Activated T-cell treated with anti-CD3 and anti-CD28 coated beads, Interleukin-2, amount 50 U/mL, for 72 hours (primary cell): ENCODE measurements at regions not wholly inside any gene's neighbourhood (a gene's known extent, or its start where the extent isn't known, plus 50 kb on each side); places are given as distances from the start of the nearest gene placed in this dataset.

Experiments used
- ATAC-seq, 2 donors: fragments of 150-1000 bp; cut with Tn5 transposase; replicated peaks in 1 of 2; 2 replicates each; pipeline ENCODE4 v1.10.0; 2021; ENCODE audit warnings: moderate library complexity in 2 of 2, mild to moderate bottlenecking in 1 of 2
- DNase-seq, 2 donors: peaks; one replicate each; pipeline ENCODE4 v3.0.0; 2021 to 2022; ENCODE audit warnings: mixed read lengths in 1 of 2
- H3K27ac Mint-ChIP-seq: one replicate; pipeline ENCODE4 v1.8.0; 2022; ENCODE audit warnings: mild to moderate bottlenecking, moderate library complexity, mixed read lengths
- H3K27me3 Mint-ChIP-seq: one replicate; pipeline ENCODE4 v1.8.0; 2022; ENCODE audit warnings: low read depth, mixed read lengths
- H3K36me3 Mint-ChIP-seq, 2 donors: one replicate each; pipeline ENCODE4 v1.8.0; 2022; ENCODE audit warnings: mixed read lengths in 2 of 2, mild to moderate bottlenecking in 1 of 2; ENCODE audit not compliant: insufficient read depth in 2 of 2
- H3K4me1 Mint-ChIP-seq: one replicate; pipeline ENCODE4 v1.8.0; 2022; ENCODE audit warnings: low read depth, mixed read lengths
- H3K4me3 Mint-ChIP-seq, 2 donors: one replicate each; pipeline ENCODE4 v1.8.0; 2022; ENCODE audit warnings: mild to moderate bottlenecking in 2 of 2, mixed read lengths in 2 of 2, moderate library complexity in 2 of 2
- H3K9me3 Mint-ChIP-seq, 2 donors: one replicate each; pipeline ENCODE4 v1.8.0; 2022; ENCODE audit warnings: mixed read lengths in 2 of 2

GRCh38 chr19:29031216-29031615, 181.7 kb downstream of the UQCRFS1 start:
- DNase-seq, result no peak
- no peak overlapping the region for H3K27ac Mint-ChIP-seq
- H3K36me3 Mint-ChIP-seq, result no peaks in the 10 kb centered on the region
- no peak for ATAC-seq
- no peaks in the 10 kb centered on the region for H3K4me1 Mint-ChIP-seq
- no peaks in the 10 kb centered on the region for H3K27me3 Mint-ChIP-seq
- H3K9me3 Mint-ChIP-seq, result no peaks in the 10 kb centered on the region
- H3K4me3 Mint-ChIP-seq, result no peak overlapping the region

DNA sequence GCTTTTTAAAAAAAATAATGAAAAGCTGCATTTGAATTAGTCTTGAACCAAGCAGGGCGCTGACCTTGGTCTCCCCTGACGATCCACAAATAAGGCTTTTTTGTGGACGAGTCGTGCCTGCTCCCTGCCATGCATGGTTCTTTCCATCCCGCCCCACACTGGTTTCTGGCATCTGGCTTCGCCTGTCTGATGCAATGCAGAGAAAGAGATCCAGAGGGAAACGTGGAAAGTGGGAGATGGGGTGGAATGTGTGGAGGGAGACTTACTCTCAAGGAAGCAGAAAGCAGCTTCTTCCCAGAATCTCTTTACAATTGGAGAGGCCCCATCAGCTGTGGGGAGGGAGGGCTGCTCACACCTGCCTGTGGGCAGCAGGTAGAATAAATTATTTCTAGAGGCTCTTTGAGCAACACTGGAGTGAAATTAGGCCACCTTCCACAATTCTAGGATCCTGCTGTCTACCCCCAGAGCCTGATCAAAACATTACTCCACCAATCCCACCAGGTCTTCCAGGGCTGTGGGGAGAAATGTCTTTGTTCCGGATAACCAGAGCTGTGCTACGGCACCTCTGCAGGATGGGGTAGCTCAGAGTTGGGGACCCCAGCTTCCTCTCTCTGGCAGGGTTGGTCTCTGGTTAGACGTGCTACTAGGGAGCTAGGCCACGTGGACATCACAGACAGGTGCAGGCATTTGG, 183.5 kb downstream of the UQCRFS1 start:
- Mint-ChIP-seq H3K36me3 (no peaks in the 10 kb centered on the region), H3K4me1 (no peaks in the 10 kb centered on the region), H3K4me3 (no peak overlapping the region), H3K9me3 (no peaks in the 10 kb centered on the region), H3K27ac (no peak overlapping the region), H3K27me3 (no peaks in the 10 kb centered on the region)
- ATAC-seq, result no peak
- no peak for DNase-seq

DNA sequence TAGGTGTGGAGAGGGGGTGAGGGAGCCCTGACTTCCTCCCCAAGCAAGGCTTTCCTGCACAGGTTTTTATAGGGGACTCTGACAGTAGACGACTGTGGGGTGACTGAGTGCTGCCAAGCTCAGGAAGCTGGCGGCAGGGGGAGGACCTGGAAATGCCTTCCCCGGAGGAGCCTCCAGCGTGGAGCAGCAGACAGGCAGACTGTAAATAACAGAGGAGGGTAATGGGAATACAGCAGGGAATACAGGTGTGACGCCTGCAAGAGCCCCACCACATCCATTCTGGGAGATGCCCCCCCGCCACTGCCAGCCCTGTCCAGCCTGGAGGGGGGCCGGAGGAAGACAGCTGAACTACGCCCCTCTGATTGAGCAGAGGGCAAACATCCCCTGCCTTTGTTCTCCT, 190.4 kb downstream of the UQCRFS1 start:
- DNase-seq (no peak), ATAC-seq (no peak)
- Mint-ChIP-seq H3K36me3 (no peaks in the 10 kb centered on the region), H3K27me3 (no peaks in the 10 kb centered on the region), H3K4me1 (no peaks in the 10 kb centered on the region), H3K9me3 (no peaks in the 10 kb centered on the region), H3K4me3 (no peak overlapping the region), H3K27ac (no peak overlapping the region)

DNA sequence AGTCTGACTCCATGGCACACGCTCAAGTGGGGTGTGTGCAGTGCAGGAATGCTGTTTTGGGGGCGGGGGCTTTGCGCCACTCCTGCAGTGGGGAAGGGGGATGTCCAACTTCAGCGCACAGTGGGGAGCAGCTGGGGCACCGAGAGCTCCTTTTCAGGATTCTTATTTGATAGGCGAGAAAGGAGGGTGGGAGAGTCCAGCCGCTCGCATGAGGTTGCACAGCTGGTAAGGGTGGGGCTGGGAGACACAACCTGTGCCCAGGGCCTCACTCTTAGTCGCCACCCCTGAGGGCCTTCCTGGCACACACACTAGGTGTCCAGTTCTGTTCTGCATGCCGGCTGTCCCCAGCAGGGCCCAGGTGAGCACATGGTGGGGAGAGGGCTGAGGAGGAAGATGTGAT, 190.8 kb downstream of the UQCRFS1 start:
- Mint-ChIP-seq H3K4me1 (no peaks in the 10 kb centered on the region), H3K27me3 (no peaks in the 10 kb centered on the region), H3K4me3 (no peak overlapping the region), H3K36me3 (no peaks in the 10 kb centered on the region), H3K27ac (no peak overlapping the region), H3K9me3 (no peaks in the 10 kb centered on the region)
- DNase-seq, result no peak
- ATAC-seq, result no peak

DNA sequence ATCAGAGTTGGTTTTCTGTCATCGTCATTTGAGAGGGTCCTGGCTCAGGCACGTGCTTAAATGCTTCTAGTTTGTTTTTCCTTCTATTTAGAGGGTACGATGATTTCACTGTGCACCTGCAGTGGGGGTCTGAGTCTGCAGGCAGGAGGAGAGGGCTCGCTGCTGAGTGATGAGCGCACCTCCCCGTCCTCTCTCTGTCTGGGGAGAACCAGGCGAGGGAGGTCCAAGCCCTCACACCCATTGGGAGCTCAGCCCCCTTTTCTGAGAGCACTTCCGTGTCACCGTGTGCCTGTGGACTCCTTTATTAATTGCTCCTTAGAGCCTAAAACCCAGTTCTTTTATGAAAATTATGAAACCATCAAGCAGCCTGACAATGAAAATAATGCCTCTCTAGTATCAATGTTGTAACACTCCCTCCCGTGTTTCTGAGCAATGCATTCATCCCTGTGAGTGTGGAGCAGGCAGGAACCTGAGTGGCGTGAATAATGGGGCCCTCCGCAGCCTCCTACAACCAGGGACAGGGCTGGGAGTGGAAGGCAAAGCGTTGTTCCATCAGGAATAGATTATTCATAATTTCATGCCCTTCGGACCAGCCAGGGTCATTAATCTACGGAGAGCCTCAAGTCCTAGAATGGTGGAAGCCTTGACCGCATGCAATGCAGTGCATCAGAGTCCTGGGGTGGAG, 191.6 kb downstream of the UQCRFS1 start:
- no peaks in the 10 kb centered on the region for H3K9me3 Mint-ChIP-seq
- no peak overlapping the region for H3K27ac Mint-ChIP-seq
- no peaks in the 10 kb centered on the region for H3K4me1 Mint-ChIP-seq
- no peaks in the 10 kb centered on the region for H3K36me3 Mint-ChIP-seq
- H3K4me3 Mint-ChIP-seq, result no peak overlapping the region
- DNase-seq (no peak), ATAC-seq (no peak)
- no peaks in the 10 kb centered on the region for H3K27me3 Mint-ChIP-seq

GRCh38 chr19:29019403-29019802, 193.5 kb downstream of the UQCRFS1 start:
- no peak overlapping the region for H3K4me3 Mint-ChIP-seq
- H3K9me3 Mint-ChIP-seq, result peaks cover 0 to 2% of the 10 kb centered on the region in 2 donors
- H3K4me1 Mint-ChIP-seq, result no peaks in the 10 kb centered on the region
- no peaks in the 10 kb centered on the region for H3K36me3 Mint-ChIP-seq
- ATAC-seq (no peak), DNase-seq (no peak)
- H3K27ac Mint-ChIP-seq, result no peak overlapping the region
- peaks cover 6% of the 10 kb centered on the region for H3K27me3 Mint-ChIP-seq

- H3K4me3 Mint-ChIP-seq, result no peak overlapping the region
- no peaks in the 10 kb centered on the region for H3K4me1 Mint-ChIP-seq
- H3K27ac Mint-ChIP-seq, result no peak overlapping the region
- H3K27me3 Mint-ChIP-seq, result peaks cover 7% of the 10 kb centered on the region
- ATAC-seq, result no peak
- DNase-seq, result no peak
- no peaks in the 10 kb centered on the region for H3K36me3 Mint-ChIP-seq
- H3K9me3 Mint-ChIP-seq, result peaks cover 0 to 2% of the 10 kb centered on the region in 2 donors
These were observed 194.4 kb downstream of the UQCRFS1 start for GRCh38 chr19:29018542-29018941.

DNA sequence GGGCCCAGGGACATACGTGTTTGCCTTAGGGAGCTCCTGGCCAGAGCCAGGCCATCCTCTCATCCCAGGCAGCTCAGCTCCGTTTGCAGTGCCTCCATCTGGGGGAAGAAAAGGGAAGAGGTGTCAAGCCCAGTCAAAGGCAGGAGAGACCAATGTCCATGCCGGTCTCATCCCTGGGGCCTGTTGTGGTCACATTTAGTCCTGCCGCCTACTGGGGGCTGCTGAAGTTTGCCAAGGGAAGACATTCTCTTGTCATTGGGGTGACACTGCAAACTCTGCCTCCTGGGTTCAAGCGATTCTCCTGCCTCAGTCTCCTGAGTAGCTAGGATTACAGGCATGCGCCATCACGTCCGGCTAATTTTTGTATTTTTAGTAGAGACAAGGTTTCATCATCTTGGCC, 195.2 kb downstream of the UQCRFS1 start:
- Mint-ChIP-seq H3K4me3 (no peak overlapping the region), H3K9me3 (peaks cover 0 to 2% of the 10 kb centered on the region in 2 donors), H3K36me3 (no peaks in the 10 kb centered on the region), H3K27ac (no peak overlapping the region), H3K4me1 (no peaks in the 10 kb centered on the region), H3K27me3 (peaks cover 7% of the 10 kb centered on the region)
- DNase-seq (no peak), ATAC-seq (no peak)

- no peaks in the 10 kb centered on the region for H3K36me3 Mint-ChIP-seq
- peaks cover 0 to 2% of the 10 kb centered on the region in 2 donors for H3K9me3 Mint-ChIP-seq
- ATAC-seq, result no peak
- no peak overlapping the region for H3K27ac Mint-ChIP-seq
- H3K4me3 Mint-ChIP-seq, result no peak overlapping the region
- H3K4me1 Mint-ChIP-seq, result no peaks in the 10 kb centered on the region
- H3K27me3 Mint-ChIP-seq, result peaks cover 7% of the 10 kb centered on the region
- no peak for DNase-seq
These were observed 195.8 kb downstream of the UQCRFS1 start for GRCh38 chr19:29016926-29017760.

- Mint-ChIP-seq H3K27ac (no peak overlapping the region), H3K4me3 (no peak overlapping the region), H3K4me1 (no peaks in the 10 kb centered on the region), H3K36me3 (no peaks in the 10 kb centered on the region), H3K27me3 (peaks cover 7% of the 10 kb centered on the region), H3K9me3 (peaks cover 0 to 2% of the 10 kb centered on the region in 2 donors)
- ATAC-seq, result no peak
- no peak for DNase-seq
These were observed 196.6 kb downstream of the UQCRFS1 start for GRCh38 chr19:29016353-29016752.

GRCh38 chr19:29015569-29015968, 197.4 kb downstream of the UQCRFS1 start:
- H3K4me1 Mint-ChIP-seq, result no peaks in the 10 kb centered on the region
- peaks cover 7% of the 10 kb centered on the region for H3K27me3 Mint-ChIP-seq
- H3K4me3 Mint-ChIP-seq, result no peak overlapping the region
- no peaks in the 10 kb centered on the region for H3K36me3 Mint-ChIP-seq
- H3K27ac Mint-ChIP-seq, result no peak overlapping the region
- DNase-seq (no peak), ATAC-seq (no peak)
- H3K9me3 Mint-ChIP-seq, result peaks cover 0 to 2% of the 10 kb centered on the region in 2 donors

DNA sequence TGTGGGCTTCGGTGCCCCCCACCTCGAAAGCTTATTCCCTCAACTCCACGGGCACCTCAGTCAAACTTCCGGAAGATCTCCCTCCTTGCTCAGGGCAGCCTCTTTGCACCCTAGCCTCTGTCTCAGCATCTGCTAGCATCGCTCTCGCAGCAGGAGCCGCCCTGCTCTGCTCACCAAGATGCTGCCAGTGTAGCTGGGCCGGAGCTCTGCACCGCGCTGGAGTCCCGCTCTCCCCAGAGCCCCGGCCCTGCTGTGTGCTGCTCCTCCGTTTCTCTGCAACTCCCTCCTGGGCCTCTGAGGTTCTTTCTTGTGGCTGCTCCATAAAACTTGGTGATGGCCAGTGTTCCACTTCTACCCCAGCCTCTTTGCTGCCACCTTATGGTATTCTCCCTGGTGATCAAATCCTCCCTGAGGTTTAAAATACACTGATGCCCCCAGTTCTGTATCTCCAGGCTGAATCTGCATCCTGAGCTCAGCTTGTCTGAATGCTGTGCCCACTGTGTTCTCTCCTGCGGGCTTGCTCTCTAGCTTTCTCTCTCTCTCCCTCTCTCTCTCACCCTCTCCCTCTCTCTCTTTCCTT, 198.0 kb downstream of the UQCRFS1 start:
- H3K4me1 Mint-ChIP-seq, result no peaks in the 10 kb centered on the region
- no peak for DNase-seq
- no peak overlapping the region for H3K27ac Mint-ChIP-seq
- peaks cover 7% of the 10 kb centered on the region for H3K27me3 Mint-ChIP-seq
- no peaks in the 10 kb centered on the region for H3K36me3 Mint-ChIP-seq
- H3K9me3 Mint-ChIP-seq, result peaks cover 0 to 2% of the 10 kb centered on the region in 2 donors
- no peak overlapping the region for H3K4me3 Mint-ChIP-seq
- no peak for ATAC-seq

DNA sequence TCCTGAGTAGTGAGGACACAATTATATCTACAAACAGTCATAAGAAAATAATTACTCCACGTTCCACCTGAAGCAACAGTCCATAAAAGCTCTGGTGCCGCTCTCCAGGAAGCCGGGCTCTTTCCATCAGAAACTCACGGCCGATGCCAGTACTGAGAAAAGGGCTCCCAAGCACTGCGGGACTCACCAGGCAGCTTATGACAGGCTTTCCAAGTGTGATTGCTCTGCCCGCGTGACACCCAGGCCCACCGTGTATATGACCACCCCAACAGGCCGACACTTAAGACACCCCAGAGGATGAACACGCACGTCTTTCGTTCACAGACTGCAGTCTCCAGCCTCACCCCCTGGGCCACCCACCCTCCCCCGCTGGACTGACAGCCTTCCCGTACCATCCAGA, 199.0 kb downstream of the UQCRFS1 start:
- DNase-seq, result no peak

More for the DNA sequence above, 199.0 kb downstream of the UQCRFS1 start:
- peaks cover 0 to 2% of the 10 kb centered on the region in 2 donors for H3K9me3 Mint-ChIP-seq
- no peak for ATAC-seq
- H3K4me1 Mint-ChIP-seq, result no peaks in the 10 kb centered on the region
- no peaks in the 10 kb centered on the region for H3K36me3 Mint-ChIP-seq
- H3K4me3 Mint-ChIP-seq, result no peak overlapping the region
- no peak overlapping the region for H3K27ac Mint-ChIP-seq
- peaks cover 7% of the 10 kb centered on the region for H3K27me3 Mint-ChIP-seq
